Posterior cingulate gyrus (tissue), 11 donors: ENCODE measurements at regions not wholly inside any gene's neighbourhood (a gene's known extent, or its start where the extent isn't known, plus 50 kb on each side); places are given as distances from the start of the nearest gene placed in this dataset.

Experiments used
- DNase-seq, 10 donors: peaks; one replicate each; pipeline versions ENCODE4 v3.0.0 to v3.0.0-alpha.2; 2020 to 2021; ENCODE audit warnings: mixed read lengths in 3 of 10
- intact Hi-C: fragments of 100-400 bp; cut with DNase I; formaldehyde crosslinking; loops from one replicate; pipeline ENCODE4 v1.15.1; 2023

- DNase-seq = no peak
- intact Hi-C loops = no loop called here
Observed at GRCh38 chr13:76756451-76756850, 129.8 kb downstream of the KCTD12 start.

DNA sequence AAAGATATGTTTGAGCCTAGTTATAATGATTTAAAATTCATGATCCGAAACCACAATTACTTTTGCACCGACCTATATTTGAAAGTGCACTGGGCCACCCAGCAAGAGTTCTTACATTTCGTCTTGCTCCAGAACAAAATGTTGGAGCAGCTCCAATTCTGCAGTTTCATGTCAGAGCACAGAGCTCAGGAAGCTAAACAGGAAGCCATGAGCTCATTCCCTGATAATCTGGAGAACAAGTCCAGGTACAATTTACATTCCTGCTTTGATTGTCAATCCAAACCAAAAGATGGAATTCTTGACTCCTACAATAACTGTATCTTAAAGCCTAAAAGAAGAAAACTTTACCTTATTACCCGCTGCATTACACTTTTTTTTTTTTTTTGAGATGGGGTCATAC lies 131.8 kb downstream of the KCTD12 start:
- intact Hi-C loops = no loop called here
- no peak for DNase-seq

GRCh38 chr13:76751278-76751677 lies 134.9 kb downstream of the KCTD12 start:
- intact Hi-C loops = no loop called here

DNA sequence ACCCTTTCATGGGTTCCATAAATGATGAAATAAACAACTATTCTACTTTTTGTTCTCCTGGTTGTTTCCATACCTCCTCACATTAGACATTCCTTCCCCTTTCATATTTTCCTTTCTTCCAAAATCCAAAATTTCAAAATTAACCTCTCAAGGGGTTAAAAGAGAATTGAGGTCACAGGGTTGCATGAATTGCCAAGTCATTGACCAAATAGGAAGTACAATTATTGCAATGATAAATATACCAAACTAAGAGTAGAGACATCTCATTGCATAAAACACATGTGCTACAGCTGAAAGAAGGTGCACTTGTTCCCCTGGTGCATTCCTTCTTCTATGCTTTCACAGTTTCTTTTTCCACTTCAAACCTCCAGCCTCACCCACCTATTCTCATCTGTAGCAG lies 136.1 kb downstream of the KCTD12 start:
- intact Hi-C loops = no loop called here
- DNase-seq = no peak

More at GRCh38 chr13:76751278-76751677, 134.9 kb downstream of the KCTD12 start:
- no peak for DNase-seq

DNA sequence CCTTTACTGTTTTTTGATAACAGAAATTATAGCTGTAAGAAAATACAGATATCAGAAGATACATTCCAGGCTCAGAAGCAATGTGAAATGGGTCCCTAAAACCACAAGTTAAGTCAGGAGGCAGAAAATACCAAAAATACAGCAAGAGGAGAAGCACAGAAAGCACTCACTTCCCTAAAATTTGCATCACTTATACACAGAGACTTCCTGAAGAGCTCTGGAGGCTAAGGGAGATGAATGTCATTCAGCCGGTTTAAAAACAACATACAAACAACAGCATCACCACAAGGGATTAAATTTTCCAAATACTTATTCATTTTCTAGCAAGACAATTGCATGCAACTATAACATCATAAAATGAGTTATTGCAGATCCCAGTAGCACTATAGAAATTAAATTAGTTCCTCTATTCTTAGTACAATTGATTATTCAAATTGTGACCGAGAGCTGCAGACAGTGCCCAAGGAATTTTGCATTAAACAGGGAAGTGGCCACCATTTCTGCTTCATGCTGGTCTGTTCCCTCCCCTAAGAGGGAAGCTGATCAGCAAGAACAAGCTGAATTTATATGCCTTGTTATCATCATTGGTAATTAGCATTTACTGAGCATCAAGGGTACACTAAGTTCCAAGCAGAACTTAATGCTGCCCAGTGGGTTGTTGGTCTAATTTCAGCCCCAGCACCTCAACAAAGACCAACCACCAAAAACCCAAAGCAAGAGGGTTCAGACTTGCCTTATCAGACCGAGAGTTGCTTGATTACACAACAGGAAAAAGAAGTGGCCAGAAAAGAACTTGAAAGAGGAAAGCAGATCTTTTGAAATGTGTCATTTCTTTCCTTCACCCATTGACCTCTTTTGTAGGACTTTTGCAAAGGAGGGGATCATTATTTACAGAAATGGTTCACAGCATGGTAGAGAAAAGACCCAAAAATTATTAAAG lies 140.7 kb downstream of the KCTD12 start:
- intact Hi-C loops = no loop called here
- no peak for DNase-seq

GRCh38 chr13:76741624-76742023 lies 144.6 kb downstream of the KCTD12 start:
- intact Hi-C loops = no loop called here
- no peak for DNase-seq

DNA sequence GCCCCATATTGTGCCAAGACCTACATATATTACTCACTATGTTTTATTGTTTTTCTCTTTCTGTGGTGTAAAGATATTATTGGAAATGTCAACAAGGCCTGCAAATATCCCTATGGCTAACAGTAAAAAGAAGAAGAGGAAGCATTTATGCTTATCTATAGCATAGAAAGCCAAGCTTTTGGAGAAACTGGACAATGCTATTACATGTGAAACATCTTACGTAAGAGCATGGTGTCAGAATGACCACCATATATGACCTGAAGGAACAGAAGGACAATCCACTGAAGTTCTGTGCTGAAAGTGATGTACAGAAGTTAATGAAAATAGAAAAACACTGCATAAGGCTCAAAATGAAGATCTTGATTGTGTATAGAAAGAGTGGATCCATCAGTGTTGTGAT lies 145.2 kb downstream of the KCTD12 start:
- intact Hi-C loops = no loop called here

DNA sequence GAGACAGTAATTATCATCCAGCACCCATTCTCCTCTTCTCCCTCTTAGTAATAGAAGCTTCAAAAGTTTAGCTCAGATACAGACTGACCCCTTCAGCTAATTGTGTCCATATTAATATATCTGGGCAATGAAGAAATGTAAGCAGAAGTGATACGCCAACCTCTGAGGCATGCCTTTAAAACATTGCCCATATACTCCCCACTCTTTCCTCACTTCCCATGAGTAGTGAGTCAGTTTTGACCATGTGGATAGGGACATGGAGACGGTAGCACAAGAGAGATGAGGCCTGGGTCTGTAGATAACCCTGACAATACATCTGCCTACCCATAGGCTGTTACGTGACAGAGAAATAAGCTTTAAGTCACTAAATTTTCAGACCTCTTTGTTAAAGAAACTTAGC lies 147.6 kb downstream of the KCTD12 start:
- no peak for DNase-seq
- intact Hi-C loops = no loop called here

More for the DNA sequence above, 145.2 kb downstream of the KCTD12 start:
- DNase-seq = no peak

- intact Hi-C loops = no loop called here
- no peak for DNase-seq
Observed at GRCh38 chr13:76737526-76737925, 148.7 kb downstream of the KCTD12 start.

GRCh38 chr13:76735641-76736040 lies 150.6 kb downstream of the KCTD12 start:
- intact Hi-C loops = no loop called here
- no peak for DNase-seq

DNA sequence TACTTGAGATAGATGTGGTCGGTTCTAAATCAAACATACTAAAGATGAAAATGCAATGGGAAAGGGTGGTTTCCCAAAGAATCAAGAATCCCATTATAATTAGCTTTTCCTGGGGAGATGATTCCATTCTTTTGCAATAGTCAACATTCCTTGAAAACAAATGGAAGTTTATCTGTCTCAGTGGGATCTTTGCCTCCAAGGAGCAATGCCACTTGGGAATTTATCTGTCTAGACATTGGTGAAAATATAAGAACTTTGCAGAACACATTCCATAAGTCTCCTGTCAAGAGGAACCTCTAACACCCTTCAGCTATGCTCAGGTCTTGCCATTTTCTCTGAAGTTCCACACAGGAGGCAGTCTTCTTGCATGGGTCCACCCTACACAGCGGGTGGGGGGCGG lies 152.5 kb downstream of the KCTD12 start:
- DNase-seq = no peak
- intact Hi-C loops = no loop called here

- no peak for DNase-seq
- intact Hi-C loops = no loop called here
Observed at GRCh38 chr13:76732367-76732766, 153.8 kb downstream of the KCTD12 start.

DNA sequence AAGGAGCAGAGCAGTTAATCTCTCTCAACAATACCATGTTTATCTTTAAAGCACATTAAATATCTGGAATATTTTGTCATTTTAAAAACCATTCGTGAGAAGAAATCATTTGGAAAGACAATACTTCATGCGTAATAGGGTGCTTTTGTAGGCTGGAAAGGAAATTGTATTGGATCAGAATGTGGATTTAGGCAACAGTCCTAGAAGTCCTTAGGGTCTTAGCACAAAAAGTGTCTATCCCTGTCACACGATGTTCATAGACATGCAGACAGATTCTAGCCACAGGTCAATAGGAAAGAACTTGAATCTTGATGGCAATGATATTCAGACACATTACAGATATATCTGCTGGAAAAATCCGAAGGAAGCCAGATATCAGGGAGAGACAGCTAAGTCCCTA lies 156.0 kb downstream of the KCTD12 start:
- intact Hi-C loops = no loop called here
- no peak for DNase-seq

- intact Hi-C loops = no loop called here
- no peak for DNase-seq
Observed at GRCh38 chr13:76729691-76730090, 156.5 kb downstream of the KCTD12 start.

DNA sequence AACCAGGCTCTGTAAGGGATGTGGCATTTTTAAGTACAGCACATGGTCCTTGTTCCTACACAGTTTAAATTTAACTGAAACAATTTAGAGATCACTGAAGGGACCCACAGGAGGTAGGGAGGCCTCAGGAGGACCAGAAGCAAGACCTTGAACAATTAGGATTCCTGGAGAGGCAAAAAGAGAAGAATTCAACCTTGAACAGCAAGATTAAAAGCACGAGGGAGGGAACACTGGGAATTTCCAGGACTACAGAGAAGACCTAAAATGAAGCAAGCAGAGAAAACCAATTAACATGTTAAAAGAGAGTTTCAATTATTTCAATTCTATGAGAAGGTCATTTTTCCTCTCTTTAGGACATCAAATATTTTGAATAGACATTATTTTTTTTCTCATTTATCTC lies 160.3 kb downstream of the KCTD12 start:
- DNase-seq = no peak
- intact Hi-C loops = no loop called here

DNA sequence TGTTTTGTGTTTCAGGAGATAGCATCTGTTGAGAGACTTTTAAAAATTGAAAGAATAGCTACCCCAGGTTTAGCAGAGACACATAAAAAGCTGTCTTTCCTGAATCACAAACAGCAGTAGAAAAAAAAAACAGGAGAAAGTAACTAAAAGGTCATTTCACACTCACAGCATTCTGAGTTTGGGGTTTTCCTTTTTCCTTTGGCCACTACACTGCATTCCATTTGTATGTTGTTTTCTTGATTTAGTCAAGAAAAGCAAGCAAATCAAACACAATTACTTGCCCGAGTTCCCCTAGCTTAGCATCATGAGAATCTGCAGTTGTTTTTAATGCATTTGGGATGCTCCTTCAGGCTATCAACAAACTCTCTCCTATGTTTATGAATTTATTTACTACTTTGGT lies 161.0 kb downstream of the KCTD12 start:
- DNase-seq = no peak
- intact Hi-C loops = no loop called here

- intact Hi-C loops = no loop called here
- no peak for DNase-seq
Observed at GRCh38 chr13:76724421-76724820, 161.8 kb downstream of the KCTD12 start.

GRCh38 chr13:76723551-76724232 lies 162.5 kb downstream of the KCTD12 start:
- DNase-seq = peak in 2 of 10 donors; percentile 8 to 79
- intact Hi-C loops = no loop called here

DNA sequence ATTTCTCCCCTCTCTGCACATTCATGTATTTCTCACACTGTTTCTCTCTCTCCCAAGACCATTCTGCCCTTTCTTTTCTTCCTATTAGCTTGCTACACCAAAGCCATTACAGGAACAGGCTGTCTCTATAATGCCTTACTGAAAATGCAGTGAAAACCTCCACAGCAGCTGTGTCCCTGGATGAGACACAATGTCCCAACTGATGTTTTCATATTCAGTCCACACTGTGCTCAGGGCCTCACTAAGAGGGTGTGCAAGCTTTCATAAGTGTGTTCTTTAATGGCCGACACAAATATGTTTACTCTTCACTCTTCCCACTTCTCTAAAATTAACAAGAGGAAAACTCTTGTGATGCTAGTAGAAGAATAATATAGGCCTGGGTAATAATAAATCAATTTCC lies 163.4 kb downstream of the KCTD12 start:
- intact Hi-C loops = no loop called here

GRCh38 chr13:76720821-76721220 lies 165.4 kb downstream of the KCTD12 start:
- intact Hi-C loops = no loop called here
- DNase-seq = no peak

More for the DNA sequence above, 163.4 kb downstream of the KCTD12 start:
- DNase-seq = no peak

GRCh38 chr13:76720416-76720815 lies 165.8 kb downstream of the KCTD12 start:
- intact Hi-C loops = no loop called here
- no peak for DNase-seq

DNA sequence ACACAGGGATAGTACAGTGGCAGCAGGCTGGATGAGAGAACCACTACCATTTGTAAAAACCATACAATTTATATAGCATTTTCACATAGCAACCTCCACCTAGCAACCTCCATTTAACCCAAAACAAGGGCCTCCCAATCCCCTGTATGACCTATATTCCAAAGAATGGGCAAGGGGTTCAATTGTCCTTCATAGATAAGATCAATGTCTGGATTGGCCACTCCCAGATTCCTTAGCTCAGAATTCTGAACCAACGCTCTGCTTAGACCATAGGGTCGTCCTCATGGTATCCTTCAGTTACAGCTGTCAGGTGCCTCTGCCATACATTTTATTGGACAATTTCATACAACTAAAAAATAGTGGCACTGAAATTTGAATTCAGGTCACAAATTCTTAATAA lies 166.2 kb downstream of the KCTD12 start:
- DNase-seq = no peak
- intact Hi-C loops = no loop called here
